ENCODE measurements at regions not wholly inside any gene's neighbourhood (a gene's known extent, or its start where the extent isn't known, plus 50 kb on each side); places are given as distances from the start of the nearest gene placed in this dataset.

DNA sequence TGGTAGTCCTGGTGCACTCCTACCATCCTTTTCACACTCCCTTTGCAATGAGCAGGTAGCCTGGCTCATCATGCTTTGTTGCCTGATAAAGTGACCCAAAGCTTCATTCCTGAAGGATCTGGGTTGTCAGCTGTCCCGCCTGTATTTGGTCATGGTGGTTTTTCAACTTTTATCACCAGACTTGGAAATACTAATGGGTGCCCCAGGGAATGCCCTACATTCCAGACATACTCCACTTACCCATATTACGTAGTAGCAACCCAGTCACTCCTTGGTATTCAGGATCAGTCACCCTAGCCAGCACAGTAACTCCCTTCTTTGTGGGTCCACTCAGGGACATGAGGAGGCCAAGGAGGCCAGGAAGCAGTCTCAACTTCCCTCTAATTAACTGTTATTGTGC is 199.2 kb downstream of the MAFB start:
- TF ChIP-seq, protein P1, sequence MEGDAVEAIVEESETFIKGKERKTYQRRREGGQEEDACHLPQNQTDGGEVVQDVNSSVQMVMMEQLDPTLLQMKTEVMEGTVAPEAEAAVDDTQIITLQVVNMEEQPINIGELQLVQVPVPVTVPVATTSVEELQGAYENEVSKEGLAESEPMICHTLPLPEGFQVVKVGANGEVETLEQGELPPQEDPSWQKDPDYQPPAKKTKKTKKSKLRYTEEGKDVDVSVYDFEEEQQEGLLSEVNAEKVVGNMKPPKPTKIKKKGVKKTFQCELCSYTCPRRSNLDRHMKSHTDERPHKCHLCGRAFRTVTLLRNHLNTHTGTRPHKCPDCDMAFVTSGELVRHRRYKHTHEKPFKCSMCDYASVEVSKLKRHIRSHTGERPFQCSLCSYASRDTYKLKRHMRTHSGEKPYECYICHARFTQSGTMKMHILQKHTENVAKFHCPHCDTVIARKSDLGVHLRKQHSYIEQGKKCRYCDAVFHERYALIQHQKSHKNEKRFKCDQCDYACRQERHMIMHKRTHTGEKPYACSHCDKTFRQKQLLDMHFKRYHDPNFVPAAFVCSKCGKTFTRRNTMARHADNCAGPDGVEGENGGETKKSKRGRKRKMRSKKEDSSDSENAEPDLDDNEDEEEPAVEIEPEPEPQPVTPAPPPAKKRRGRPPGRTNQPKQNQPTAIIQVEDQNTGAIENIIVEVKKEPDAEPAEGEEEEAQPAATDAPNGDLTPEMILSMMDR (IDR thresholded peaks at IDR 0.05; ENCODE audit: low read depth, low read length), result no peak
- ChIA-PET POLR2A (no interaction called here), CTCF (no interaction called here)
- no peak overlapping the region for H3K4me3 ChIP-seq (ENCODE audit: low read depth, low read length)
- DNase-seq (ENCODE audit: low read depth, low spot score), result no peak
- no peaks in the 10 kb centered on the region for H3K9me3 ChIP-seq (ENCODE audit: control insufficient read depth, insufficient read depth, low read length)
- H3K27me3 ChIP-seq (ENCODE audit: control insufficient read depth, insufficient read depth, low read length), result no peaks in the 10 kb centered on the region
- no peak overlapping the region for H3K27ac ChIP-seq (ENCODE audit: low read depth, low read length)

DNA sequence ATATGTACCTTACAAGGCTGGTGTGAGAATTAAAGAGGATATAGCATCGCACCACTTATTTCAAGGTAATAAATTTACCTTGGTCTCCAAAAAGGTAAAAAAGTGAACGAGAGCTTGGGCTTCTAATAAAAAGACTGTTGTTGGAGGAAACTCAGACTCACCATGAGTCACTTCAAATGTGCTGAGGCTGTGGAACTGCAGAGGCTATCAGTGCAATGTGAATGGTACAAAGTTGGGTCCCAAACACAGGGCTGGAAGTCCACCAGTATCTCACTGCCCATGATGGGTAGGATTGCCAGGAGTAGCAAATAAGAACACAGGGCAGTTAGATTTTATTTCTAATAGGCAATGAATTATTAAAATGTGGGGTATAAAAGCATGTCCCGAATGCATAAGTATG is 200.6 kb downstream of the MAFB start:
- Histone ChIP-seq H3K9me3 (ENCODE audit: control insufficient read depth, insufficient read depth, low read length) (no peaks in the 10 kb centered on the region), H3K27ac (ENCODE audit: low read depth, low read length) (no peak overlapping the region), H3K27me3 (ENCODE audit: control insufficient read depth, insufficient read depth, low read length) (no peaks in the 10 kb centered on the region), H3K4me3 (ENCODE audit: low read depth, low read length) (no peak overlapping the region)
- TF ChIP-seq, protein P1 (IDR thresholded peaks at IDR 0.05; ENCODE audit: low read depth, low read length), result no peak
- ChIA-PET CTCF (no interaction called here), POLR2A (no interaction called here)
- no peak for DNase-seq (ENCODE audit: low read depth, low spot score)

DNA sequence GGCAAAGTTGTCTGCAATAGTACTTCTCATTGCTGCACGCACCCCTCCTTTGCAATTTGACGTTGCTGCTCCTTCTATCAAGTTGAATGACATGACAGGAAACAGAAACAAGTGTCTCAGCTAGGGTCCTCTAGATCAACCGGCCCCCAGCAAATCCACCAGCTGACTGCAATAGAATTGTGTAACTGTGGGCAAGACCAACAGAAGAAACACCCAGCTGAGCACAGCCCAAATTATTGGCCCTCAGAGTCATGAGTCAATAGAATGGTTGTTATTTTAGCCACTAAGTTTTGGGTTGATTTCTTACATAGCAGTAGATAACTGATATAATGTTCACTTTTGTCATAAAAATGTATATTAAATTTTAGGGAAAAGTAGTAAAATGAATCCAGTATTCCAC is 202.7 kb downstream of the MAFB start:
- no peak overlapping the region for H3K4me3 ChIP-seq (ENCODE audit: low read depth, low read length)
- TF ChIP-seq, protein P1 (IDR thresholded peaks at IDR 0.05; ENCODE audit: low read depth, low read length), result no peak
- H3K27me3 ChIP-seq (ENCODE audit: control insufficient read depth, insufficient read depth, low read length), result no peaks in the 10 kb centered on the region
- ChIA-PET POLR2A (no interaction called here), CTCF (no interaction called here)
- H3K9me3 ChIP-seq (ENCODE audit: control insufficient read depth, insufficient read depth, low read length), result no peaks in the 10 kb centered on the region
- H3K27ac ChIP-seq (ENCODE audit: low read depth, low read length), result no peak overlapping the region
- DNase-seq (ENCODE audit: low read depth, low spot score), result no peak

DNA sequence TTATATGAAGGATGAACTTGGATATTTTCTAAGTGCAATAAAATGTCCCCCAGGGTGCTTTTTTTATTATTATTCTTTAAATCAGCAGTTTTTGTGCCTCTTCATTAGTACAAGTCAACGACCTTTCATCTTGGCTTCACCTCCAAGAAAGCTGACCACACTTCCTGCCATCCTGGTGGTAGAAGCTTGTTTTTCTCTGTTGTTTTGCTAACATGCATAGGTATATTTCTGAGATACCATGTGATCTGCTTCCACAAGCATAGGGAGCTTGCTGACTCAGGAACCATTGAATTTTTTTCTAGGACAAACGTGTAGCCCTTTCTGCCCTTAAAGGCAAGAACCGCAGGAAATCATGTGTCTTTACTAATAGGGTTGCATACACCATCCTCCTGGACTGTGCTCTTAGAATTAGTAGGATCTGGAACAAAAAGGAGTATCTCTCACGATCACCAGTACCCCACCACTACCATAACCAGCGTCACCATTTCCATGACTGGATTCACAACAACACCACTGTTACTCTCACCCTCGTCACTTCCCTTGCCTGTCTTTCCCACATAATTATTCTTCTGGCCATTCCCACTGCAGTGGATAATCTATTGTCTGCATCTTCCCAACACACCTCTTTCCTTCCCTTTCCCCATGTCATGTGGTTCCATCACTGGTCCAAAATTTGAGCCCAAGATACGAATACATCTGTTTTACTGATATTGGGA is 207.1 kb downstream of the MAFB start:
- H3K27me3 ChIP-seq (ENCODE audit: control insufficient read depth, insufficient read depth, low read length), result no peaks in the 10 kb centered on the region
- TF ChIP-seq, protein P1 (IDR thresholded peaks at IDR 0.05; ENCODE audit: low read depth, low read length), result no peak
- ChIA-PET POLR2A (no interaction called here), CTCF (no interaction called here)
- DNase-seq (ENCODE audit: low read depth, low spot score), result no peak
- H3K9me3 ChIP-seq (ENCODE audit: control insufficient read depth, insufficient read depth, low read length), result no peaks in the 10 kb centered on the region
- H3K4me3 ChIP-seq (ENCODE audit: low read depth, low read length), result no peak overlapping the region
- H3K27ac ChIP-seq (ENCODE audit: low read depth, low read length), result no peak overlapping the region

DNA sequence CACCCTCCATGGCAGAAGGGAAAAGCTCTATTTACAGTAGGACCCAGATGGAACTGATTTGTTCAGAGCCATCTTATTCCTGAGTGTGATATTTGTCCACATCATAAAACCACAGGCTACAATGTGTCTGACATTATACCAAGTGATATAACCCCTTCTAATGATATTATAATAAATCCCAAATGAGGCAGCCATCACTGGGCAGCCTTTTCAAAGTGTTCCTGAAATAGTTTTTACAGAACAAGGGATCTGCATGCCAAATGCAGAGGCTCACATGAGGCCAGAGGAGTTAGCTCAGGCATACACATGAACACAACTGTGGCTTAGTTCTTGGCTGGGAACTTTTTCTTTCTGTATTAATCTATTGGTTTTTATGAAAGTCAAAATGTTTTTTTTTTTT is 207.7 kb downstream of the MAFB start:
- Histone ChIP-seq H3K27me3 (ENCODE audit: control insufficient read depth, insufficient read depth, low read length) (no peaks in the 10 kb centered on the region), H3K4me3 (ENCODE audit: low read depth, low read length) (no peak overlapping the region), H3K27ac (ENCODE audit: low read depth, low read length) (no peak overlapping the region), H3K9me3 (ENCODE audit: control insufficient read depth, insufficient read depth, low read length) (no peaks in the 10 kb centered on the region)
- TF ChIP-seq, protein P1 (IDR thresholded peaks at IDR 0.05; ENCODE audit: low read depth, low read length), result no peak
- no peak for DNase-seq (ENCODE audit: low read depth, low spot score)
- ChIA-PET POLR2A (no interaction called here), CTCF (no interaction called here)

Data from AG04450 (cell line).